ENCODE measurements at regions not wholly inside any gene's neighbourhood (a gene's known extent, or its start where the extent isn't known, plus 50 kb on each side); places are given as distances from the start of the nearest gene placed in this dataset.

- TF ChIP-seq ATF3 (CRISPR knock-in tag; conservative IDR thresholded peaks at IDR 0.05): no peak
Measured at GRCh38 chr4:140309124-140309870, 64.1 kb upstream of the SCOC start (continued).

- peaks cover 63% of the 10 kb centered on the region for H3K27me3 Mint-ChIP-seq (ENCODE audit: low read depth)
- no peak for ATAC-seq
- ChIA-PET CTCF (interaction anchor here (0.8 to 1.5 kb wide), 4 partner anchors 10 to 51 kb away, joined by 3 to 5 read pairs (median 4); no protein-coding TSS in a partner anchor), POLR2A (no interaction called here)
- no peak for TF ChIP-seq SMAD3 (CRISPR knock-in tag; IDR thresholded peaks at IDR 0.05; ENCODE audit: borderline replicate concordance)
- DNase-seq (ENCODE audit: low spot score): no peak
- no peaks in the 10 kb centered on the region for H3K9me3 Mint-ChIP-seq
- no peaks in the 10 kb centered on the region for H3K4me1 Mint-ChIP-seq
- no peak overlapping the region for H3K4me3 Mint-ChIP-seq
- H3K27ac Mint-ChIP-seq: no peak overlapping the region
- H3K36me3 Mint-ChIP-seq: no peaks in the 10 kb centered on the region
Measured at GRCh38 chr4:140308366-140309123, 64.9 kb upstream of the SCOC start.

GRCh38 chr4:140305053-140305452 is 68.4 kb upstream of the SCOC start:
- ChIA-PET POLR2A (no interaction called here), CTCF (interaction anchor here (1.0 to 1.5 kb wide), 3 partner anchors 22 to 55 kb away, joined by 3 to 9 read pairs (median 4); no protein-coding TSS in a partner anchor)
- no peak overlapping the region for H3K27ac Mint-ChIP-seq
- no peak for TF ChIP-seq ZNF263 (CRISPR knock-in tag; IDR thresholded peaks at IDR 0.05; ENCODE audit: low read depth)
- H3K9me3 Mint-ChIP-seq: no peaks in the 10 kb centered on the region
- ATAC-seq (no peak), DNase-seq (ENCODE audit: low spot score) (no peak)
- H3K4me1 Mint-ChIP-seq: no peaks in the 10 kb centered on the region
- no peaks in the 10 kb centered on the region for H3K36me3 Mint-ChIP-seq
- H3K27me3 Mint-ChIP-seq (ENCODE audit: low read depth): peaks cover 31% of the 10 kb centered on the region
- no peak overlapping the region for H3K4me3 Mint-ChIP-seq

- Mint-ChIP-seq H3K9me3 (no peaks in the 10 kb centered on the region), H3K4me1 (no peaks in the 10 kb centered on the region), H3K27me3 (ENCODE audit: low read depth) (peaks cover 25% of the 10 kb centered on the region), H3K27ac (no peak overlapping the region), H3K4me3 (no peak overlapping the region), H3K36me3 (no peaks in the 10 kb centered on the region)
- DNase-seq (ENCODE audit: low spot score) (no peak), ATAC-seq (no peak)
- POLR2A ChIA-PET: no interaction called here
- TF ChIP-seq PRDM15 (CRISPR knock-in tag; IDR thresholded peaks at IDR 0.05): no peak
- no peak for TF ChIP-seq ZBTB21 (CRISPR knock-in tag; IDR thresholded peaks at IDR 0.05; ENCODE audit: borderline replicate concordance)
- TF ChIP-seq JAZF1 (CRISPR knock-in tag; IDR thresholded peaks at IDR 0.05): no peak
- TF ChIP-seq SMAD3 (CRISPR knock-in tag; IDR thresholded peaks at IDR 0.05; ENCODE audit: borderline replicate concordance): no peak
- TF ChIP-seq MXD4 (CRISPR knock-in tag; IDR thresholded peaks at IDR 0.05; ENCODE audit: borderline replicate concordance): no peak
- TF ChIP-seq CREB1 (CRISPR knock-in tag; IDR thresholded peaks at IDR 0.05): no peak
- no peak for TF ChIP-seq CDX4 (CRISPR knock-in tag; IDR thresholded peaks at IDR 0.05; ENCODE audit: borderline replicate concordance)
- no peak for TF ChIP-seq ZNF425 (CRISPR knock-in tag; conservative IDR thresholded peaks at IDR 0.05)
- no peak for TF ChIP-seq GTF2I (CRISPR knock-in tag; conservative IDR thresholded peaks at IDR 0.05)
- TF ChIP-seq NR1H2 (CRISPR knock-in tag; IDR thresholded peaks at IDR 0.05): no peak
- TF ChIP-seq ZNF138 (CRISPR knock-in tag; conservative IDR thresholded peaks at IDR 0.05): no peak
- CTCF ChIA-PET: interaction anchor here (1.2 kb wide), 1 partner anchor 26 kb away, joined by 4 read pairs; no protein-coding TSS in a partner anchor
Measured at GRCh38 chr4:140304346-140304745, 69.1 kb upstream of the SCOC start.

All from WTC11 (cell line).